ENCODE measurements at regions not wholly inside any gene's neighbourhood (a gene's known extent, or its start where the extent isn't known, plus 50 kb on each side); places are given as distances from the start of the nearest gene placed in this dataset.

DNA sequence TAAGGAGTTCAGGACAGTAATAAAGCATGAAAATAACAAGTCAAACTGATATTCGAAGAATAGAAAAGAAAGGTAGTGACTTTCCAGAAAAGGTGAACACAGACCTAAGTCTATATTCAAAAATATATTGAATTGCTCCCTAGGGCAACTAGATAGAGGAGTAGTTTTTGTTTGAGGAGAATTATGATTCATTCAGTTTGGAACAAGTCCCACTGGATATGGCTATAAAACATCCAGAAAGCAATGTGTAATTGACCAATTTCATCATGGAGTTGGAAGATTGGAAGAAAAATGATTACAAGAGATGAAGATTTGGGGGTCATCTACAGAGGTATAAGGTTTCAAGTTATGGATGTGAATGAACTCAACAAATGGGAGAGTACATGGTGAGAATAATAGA, 117.5 kb upstream of the ZNF462 start:
- no peak for TF ChIP-seq CTCF (conservative IDR thresholded peaks at IDR 0.05; ENCODE audit: low read length)
- no peak for TF ChIP-seq EZH2phosphoT487 (IDR thresholded peaks at IDR 0.05; ENCODE audit: borderline replicate concordance)
- Histone ChIP-seq H3K9me3 (ENCODE audit: insufficient read depth, low read depth, low read length) (no peaks in the 10 kb centered on the region), H3K36me3 (ENCODE audit: insufficient read depth, low read length) (no peaks in the 10 kb centered on the region), H3K27me3 (ENCODE audit: insufficient read depth, low read length, poor library complexity, severe bottlenecking) (no peaks in the 10 kb centered on the region), H3K4me1 (ENCODE audit: insufficient read depth, low read length, poor library complexity, severe bottlenecking) (no peaks in the 10 kb centered on the region), H4K20me1 (ENCODE audit: insufficient read depth, low read length, poor library complexity, severe bottlenecking) (no peaks in the 10 kb centered on the region), H3K4me3 (ENCODE audit: low read length, poor library complexity, severe bottlenecking) (no peak overlapping the region), H3K9ac (ENCODE audit: low read depth, low read length, poor library complexity, severe bottlenecking) (no peak overlapping the region), H3K4me2 (ENCODE audit: low read depth, low read length, poor library complexity, severe bottlenecking) (no peak overlapping the region), H3K79me2 (ENCODE audit: insufficient read depth, low read length) (no peaks in the 10 kb centered on the region), H3F3A (ENCODE audit: low read depth) (no peaks in the 10 kb centered on the region), H3K9me2 (replicated peaks; ENCODE audit: low read depth, low read length) (no peaks in the 10 kb centered on the region), H2AFZ (ENCODE audit: low read length) (no peak overlapping the region)

GRCh38 chr9:106745876-106746275, 117.1 kb upstream of the ZNF462 start:
- Histone ChIP-seq H3K36me3 (ENCODE audit: insufficient read depth, low read length) (no peaks in the 10 kb centered on the region), H3K4me2 (ENCODE audit: low read depth, low read length, poor library complexity, severe bottlenecking) (no peak overlapping the region), H3K4me1 (ENCODE audit: insufficient read depth, low read length, poor library complexity, severe bottlenecking) (no peaks in the 10 kb centered on the region), H4K20me1 (ENCODE audit: insufficient read depth, low read length, poor library complexity, severe bottlenecking) (no peaks in the 10 kb centered on the region), H3F3A (ENCODE audit: low read depth) (no peaks in the 10 kb centered on the region), H2AFZ (ENCODE audit: low read length) (no peak overlapping the region), H3K79me2 (ENCODE audit: insufficient read depth, low read length) (no peaks in the 10 kb centered on the region), H3K9me2 (replicated peaks; ENCODE audit: low read depth, low read length) (no peaks in the 10 kb centered on the region), H3K27me3 (ENCODE audit: insufficient read depth, low read length, poor library complexity, severe bottlenecking) (no peaks in the 10 kb centered on the region), H3K4me3 (ENCODE audit: low read length, poor library complexity, severe bottlenecking) (no peak overlapping the region), H3K9ac (ENCODE audit: low read depth, low read length, poor library complexity, severe bottlenecking) (no peak overlapping the region), H3K9me3 (ENCODE audit: insufficient read depth, low read depth, low read length) (no peaks in the 10 kb centered on the region)
- TF ChIP-seq CTCF (conservative IDR thresholded peaks at IDR 0.05; ENCODE audit: low read length) (no peak), EZH2phosphoT487 (IDR thresholded peaks at IDR 0.05; ENCODE audit: borderline replicate concordance) (no peak)

DNA sequence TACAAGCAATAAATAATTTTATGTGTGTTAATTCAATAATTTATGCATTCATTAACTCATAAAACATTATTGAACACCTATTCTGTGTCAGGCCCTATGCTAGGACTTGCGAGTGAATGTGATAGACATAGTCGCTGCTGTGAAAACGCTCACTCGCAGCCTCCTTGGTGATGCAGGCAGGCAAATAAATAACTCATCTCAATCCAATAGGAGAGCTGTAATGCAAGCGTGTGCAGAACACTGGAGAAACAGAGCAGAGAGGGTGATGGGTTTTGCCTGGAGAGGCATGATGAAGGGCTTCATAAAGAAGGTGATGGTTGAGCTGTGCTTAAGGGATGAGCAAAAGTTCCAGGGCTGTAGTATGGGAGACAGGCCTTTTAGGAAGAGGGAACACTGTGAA, 111.3 kb upstream of the ZNF462 start:
- H3K36me3 ChIP-seq (ENCODE audit: insufficient read depth, low read length): no peaks in the 10 kb centered on the region
- no peak overlapping the region for H3K4me2 ChIP-seq (ENCODE audit: low read depth, low read length, poor library complexity, severe bottlenecking)

More for the DNA sequence above, 111.3 kb upstream of the ZNF462 start:
- Histone ChIP-seq H3K27me3 (ENCODE audit: insufficient read depth, low read length, poor library complexity, severe bottlenecking) (no peaks in the 10 kb centered on the region), H2AFZ (ENCODE audit: low read length) (no peak overlapping the region), H3F3A (ENCODE audit: low read depth) (peaks cover 7% of the 10 kb centered on the region; the same call in 1 of the 2 replicates), H3K9me3 (ENCODE audit: insufficient read depth, low read depth, low read length) (no peaks in the 10 kb centered on the region), H3K4me1 (ENCODE audit: insufficient read depth, low read length, poor library complexity, severe bottlenecking) (peaks cover 23% of the 10 kb centered on the region), H3K9me2 (replicated peaks; ENCODE audit: low read depth, low read length) (no peaks in the 10 kb centered on the region), H3K9ac (ENCODE audit: low read depth, low read length, poor library complexity, severe bottlenecking) (no peak overlapping the region), H4K20me1 (ENCODE audit: insufficient read depth, low read length, poor library complexity, severe bottlenecking) (no peaks in the 10 kb centered on the region), H3K4me3 (ENCODE audit: low read length, poor library complexity, severe bottlenecking) (no peak overlapping the region), H3K79me2 (ENCODE audit: insufficient read depth, low read length) (no peaks in the 10 kb centered on the region)
- TF ChIP-seq CTCF (conservative IDR thresholded peaks at IDR 0.05; ENCODE audit: low read length) (no peak), EZH2phosphoT487 (IDR thresholded peaks at IDR 0.05; ENCODE audit: borderline replicate concordance) (no peak)

Data from Loucy (cell line).